ENCODE measurements at regions not wholly inside any gene's neighbourhood (a gene's known extent, or its start where the extent isn't known, plus 50 kb on each side); places are given as distances from the start of the nearest gene placed in this dataset.

DNA sequence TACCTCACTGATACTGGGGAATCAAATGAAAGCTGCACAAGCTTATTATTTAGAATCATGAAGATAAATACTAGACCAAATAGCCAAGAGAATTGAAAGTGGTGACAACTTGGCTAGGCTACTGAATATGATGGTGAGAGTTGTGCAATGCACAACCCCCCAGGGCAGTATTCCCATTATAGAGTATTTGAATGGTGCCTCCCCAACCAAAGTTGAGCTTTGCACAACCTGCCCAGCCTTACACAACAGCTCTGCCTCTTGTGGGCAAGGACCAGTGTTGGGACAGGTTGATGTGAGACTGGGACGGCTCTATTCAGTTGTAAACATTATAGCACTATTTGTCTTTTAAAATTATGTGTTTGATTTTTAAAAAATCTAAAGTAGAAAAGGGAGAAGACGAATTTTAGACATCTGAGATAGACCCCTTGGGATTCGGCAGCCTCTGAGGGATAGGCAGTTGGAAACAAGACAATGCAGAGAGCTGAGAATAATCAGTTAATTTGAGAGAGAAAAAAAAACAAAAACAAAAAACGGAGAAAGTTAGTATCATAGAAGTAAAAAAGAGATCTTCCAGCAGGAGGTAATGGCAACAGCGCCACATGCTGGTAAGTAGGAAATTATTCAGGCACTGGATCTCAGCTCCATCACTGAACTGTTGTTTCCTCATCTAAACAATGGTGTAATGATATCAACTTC, 91.0 kb upstream of the KCNA3 start:
- peak; percentile 41 for DNase-seq (ENCODE audit: low read depth)

- DNase-seq (ENCODE audit: low read depth): no peak
Observed at GRCh38 chr1:110763149-110763548, 88.4 kb upstream of the KCNA3 start.

DNA sequence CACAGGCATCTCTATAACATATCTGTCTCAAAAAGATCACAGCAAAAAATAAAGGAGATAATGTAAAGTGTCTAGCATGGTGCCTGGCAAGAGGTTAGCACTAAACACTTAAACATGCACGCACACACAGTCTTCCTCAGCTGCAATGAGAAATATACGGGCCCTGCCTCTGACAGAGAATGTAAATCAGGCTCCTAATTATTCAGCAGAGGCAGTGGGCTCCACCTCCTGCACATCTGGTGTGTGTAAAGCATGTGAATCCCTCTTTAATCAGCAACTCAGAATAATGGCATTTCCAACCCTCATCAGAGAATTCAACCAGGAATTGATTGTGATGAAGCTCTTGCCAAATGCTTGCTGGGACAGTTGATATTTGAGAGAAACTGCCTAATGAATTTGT, 85.6 kb upstream of the KCNA3 start:
- DNase-seq (ENCODE audit: low read depth): no peak

- no peak for DNase-seq (ENCODE audit: low read depth)
Observed at GRCh38 chr1:110756506-110756905, 81.8 kb upstream of the KCNA3 start.

DNA sequence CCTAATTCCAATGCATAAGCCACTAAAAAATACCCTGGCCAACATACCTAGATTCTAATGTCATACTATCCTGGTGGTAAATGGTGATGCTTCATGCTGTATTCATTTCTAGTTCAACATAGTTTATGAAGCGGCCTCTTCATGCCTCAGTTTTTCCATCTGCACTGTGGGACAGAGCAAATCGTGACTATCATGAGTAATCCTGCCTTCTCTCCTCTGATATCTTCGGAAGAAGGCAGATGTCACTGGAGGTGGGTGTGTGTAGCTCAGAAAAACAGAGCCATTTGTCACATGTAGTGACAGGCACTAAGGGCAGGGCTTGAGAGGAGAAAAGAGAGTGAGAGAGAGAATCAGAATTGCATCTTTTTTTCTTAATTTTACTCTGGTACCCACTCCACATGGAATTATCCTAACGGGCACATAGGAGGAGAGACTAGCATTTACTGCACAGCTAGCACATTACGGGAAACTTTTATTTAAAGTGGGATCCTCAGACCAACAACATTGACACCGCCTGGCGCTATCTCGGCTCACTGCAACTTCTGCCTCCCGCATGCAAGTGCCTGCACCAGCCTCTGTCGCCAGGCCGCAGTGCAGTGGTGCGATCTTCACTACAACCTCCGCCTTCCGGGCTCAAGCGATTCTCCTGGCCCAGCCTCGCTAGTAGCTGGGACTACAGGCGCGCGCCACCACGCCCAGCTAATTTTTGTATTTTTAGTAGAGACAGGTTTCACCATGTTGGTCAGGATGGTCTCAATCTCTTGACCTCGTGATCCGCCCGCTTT, 78.4 kb upstream of the KCNA3 start:
- DNase-seq (ENCODE audit: low read depth): no peak

- no peak for DNase-seq (ENCODE audit: low read depth)
Observed at GRCh38 chr1:110750562-110750961, 75.8 kb upstream of the KCNA3 start.

DNA sequence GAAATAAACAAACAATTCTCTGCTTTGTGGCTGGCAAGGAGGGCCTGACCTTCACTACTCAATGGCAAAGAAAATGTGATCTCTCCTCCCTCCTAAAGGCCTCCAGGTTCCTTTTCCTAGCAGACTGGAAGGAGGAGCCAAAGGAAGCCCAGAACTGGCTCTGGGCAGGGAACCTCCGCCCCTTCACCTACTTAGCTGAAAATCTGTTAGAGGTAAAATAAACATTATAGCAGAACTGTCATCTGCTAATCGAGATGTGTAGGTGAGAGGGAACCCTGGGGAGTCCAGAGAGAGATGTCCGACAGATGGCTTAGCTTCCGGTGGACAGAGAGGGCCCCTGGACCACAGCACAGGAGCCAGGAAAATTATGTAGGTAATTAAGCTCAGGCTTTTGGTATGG, 75.2 kb upstream of the KCNA3 start:
- no peak for DNase-seq (ENCODE audit: low read depth)

DNA sequence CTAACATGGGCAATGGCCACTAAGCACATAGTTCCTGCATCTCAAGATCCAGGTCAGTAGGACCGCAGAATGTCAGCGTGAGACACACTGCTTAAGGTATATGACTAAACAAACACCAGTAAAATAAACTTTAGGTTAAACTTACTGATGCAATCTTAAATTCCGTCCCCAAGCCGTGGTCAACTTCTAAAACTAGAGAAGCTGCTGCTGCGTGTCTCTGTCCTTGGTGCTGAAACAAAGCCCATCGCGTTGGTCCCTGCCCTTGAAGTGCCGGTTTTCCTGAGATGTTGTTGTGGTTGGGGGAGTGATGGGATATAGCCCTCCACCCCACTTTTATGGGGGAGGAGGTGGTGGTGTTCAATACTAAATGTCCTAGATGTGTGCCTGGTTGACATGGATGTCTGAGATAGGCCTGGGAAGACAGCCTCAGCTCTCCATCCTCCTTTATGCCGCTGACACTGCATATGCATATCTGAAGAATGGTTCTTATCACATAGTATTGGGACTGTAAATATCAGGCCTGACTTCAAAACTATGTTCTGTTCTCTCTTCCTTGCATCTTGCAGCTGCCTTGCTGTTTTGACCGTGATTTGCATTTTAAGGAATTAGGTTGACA, 72.0 kb upstream of the KCNA3 start:
- DNase-seq (ENCODE audit: low read depth): peak; percentile 9

GRCh38 chr1:110743397-110743796, 68.7 kb upstream of the KCNA3 start:
- DNase-seq (ENCODE audit: low read depth): no peak

DNA sequence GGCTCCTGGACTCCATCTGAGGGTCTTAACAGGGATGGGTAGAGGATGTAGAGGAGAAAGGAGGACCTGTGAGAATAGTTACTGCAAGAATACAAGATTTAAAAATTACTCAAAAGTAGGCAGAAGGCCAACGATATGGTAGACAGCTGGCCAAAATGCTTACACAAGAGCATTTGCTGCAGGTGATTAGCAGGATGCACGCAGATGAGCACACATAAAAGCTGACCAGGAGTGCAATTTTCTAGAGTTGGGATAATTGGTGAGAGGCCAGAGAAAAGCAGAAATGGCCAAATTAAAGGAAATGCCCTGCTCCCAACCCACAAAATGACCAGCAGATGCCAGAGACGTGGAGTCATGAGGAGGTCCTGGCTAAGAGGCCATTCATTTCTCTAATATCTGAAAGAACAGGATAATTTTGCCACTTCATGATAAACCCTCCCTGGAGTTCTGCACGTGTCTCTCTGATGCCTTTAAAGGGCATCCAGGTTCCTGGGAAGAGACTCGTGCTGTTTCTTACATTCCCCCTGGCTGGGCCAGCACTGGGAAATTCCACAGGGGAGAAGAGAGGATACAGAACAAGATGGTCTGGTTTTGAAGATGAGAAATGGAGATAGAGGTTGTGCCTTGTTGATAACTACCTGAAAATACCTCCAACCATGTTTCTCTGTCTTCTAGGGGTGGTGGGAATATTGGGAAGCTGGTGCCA, 62.3 kb upstream of the KCNA3 start:
- DNase-seq (ENCODE audit: low read depth): no peak

DNA sequence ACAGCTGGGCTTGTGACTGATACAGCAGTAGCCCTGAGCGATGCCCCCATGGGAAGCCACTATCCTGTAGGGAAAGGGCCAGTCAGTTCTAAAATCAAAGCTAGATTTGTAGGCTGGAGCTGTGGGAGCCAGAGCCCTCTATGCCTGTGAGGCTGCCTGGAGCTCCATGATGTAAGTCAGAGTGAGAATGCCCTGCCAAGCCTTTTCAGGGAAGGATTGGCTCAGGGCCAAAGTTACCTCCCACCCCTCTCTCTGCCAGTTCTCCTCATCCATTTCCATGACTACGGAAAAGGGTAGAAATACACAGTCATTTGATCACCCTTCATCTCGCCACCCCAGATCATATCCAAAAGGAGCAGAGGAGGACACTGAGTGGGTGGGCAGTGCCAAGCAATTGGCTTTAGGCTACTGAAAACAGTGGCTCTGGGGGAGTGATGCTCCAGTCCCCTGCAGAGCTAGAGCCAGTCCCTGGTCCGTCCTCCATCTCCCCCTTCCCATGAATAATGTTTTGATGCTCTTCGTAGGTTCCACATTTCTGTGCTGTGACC, 59.5 kb upstream of the KCNA3 start:
- DNase-seq (ENCODE audit: low read depth): no peak

DNA sequence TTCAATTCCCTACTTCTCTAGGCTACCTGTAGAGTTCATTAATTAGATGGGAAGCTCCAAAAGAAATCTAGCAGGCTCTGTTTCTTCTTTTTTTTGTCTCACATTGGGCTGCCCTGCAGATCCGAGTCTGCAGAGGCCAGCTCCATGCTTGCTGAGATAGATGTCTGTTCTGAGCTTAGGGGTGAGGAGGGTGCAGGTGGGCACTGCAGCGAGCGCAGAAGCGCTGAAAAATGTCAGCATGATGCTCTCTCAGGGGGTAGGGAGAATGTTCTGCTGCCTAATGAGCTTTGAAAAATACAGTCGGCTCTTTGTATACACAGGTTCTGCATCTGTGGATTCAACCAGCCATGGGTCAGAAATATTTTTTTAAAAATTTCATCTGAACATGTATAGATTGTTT, 56.8 kb upstream of the KCNA3 start:
- no peak for DNase-seq (ENCODE audit: low read depth)

DNA sequence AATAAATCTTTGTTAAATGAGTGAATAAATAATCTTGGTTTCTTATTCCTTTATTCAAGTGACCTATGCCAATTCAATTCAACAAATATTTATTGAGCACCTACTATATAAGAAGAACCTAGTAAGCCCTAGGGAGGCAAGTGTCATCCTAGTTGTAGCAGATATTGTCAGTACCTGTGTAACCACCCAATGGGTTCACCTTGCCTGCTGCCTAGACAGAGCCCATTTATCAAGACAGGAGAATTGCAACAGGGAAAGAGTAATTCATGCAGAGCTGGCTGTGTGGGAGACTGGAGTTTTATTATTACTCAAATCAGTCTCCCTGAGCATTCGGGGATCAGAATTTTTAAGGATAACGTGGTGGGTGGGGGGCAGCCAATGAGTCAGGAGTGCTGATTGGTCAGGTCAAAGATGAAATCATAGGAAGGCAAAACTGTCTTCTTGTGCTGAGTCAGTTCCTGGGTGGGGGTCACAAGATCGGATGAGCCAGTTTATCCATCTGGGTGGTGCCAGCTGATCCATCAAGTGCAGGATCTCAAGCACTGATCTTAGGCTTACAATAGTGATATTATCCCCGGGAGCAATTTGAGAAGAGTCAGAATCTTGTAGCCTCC, 53.8 kb upstream of the KCNA3 start:
- DNase-seq (ENCODE audit: low read depth): no peak

- DNase-seq (ENCODE audit: low read depth): no peak
Observed at GRCh38 chr1:110727246-110727645, 52.5 kb upstream of the KCNA3 start.

DNA sequence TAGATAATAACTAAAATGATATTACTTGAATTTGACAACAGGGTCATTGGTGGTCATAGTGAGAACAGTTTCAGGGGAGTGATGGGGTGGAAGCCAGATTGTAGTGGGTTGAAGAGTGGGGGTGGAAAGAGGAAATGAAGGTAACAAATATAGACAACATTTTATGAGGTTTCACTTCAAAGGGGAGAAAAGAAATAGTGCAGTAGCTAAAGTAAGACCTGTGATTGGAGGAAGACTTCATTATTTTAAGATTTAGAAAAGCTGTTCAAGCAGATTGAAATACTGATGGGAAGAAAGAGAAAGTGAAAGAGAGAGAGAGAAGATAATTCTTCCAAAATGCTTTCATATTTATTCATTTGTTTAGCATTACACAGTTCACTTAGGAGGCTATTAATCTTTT, 52.0 kb upstream of the KCNA3 start:
- DNase-seq (ENCODE audit: low read depth): no peak
